Neural progenitor cell (in vitro differentiated cells): ENCODE measurements at regions not wholly inside any gene's neighbourhood (a gene's known extent, or its start where the extent isn't known, plus 50 kb on each side); places are given as distances from the start of the nearest gene placed in this dataset.
A peak's percentile ranks its signal among the peaks of the same experiment; 100 is the strongest.

Experiments used
- DNase-seq: peaks from one replicate; pipeline ENCODE4 v3.0.0-alpha.2; 2016; ENCODE audit warnings: low spot score
- H2AFZ ChIP-seq: fragments of 200-600 bp; sonication (generic); replicated peaks from 2 replicates; pipeline ENCODE4 v1.6.1; 2016; ENCODE audit warnings: antibody characterized with exemption
- H3F3A ChIP-seq: fragments of 200-600 bp; sonication (generic); 2 replicates; pipeline ENCODE4 v1.6.1; 2016; ENCODE audit warnings: antibody characterized with exemption, low read depth
- H3K27ac ChIP-seq: fragments of 200-600 bp; sonication (generic); 2 replicates; pipeline ENCODE4 v1.5.1; 2016; ENCODE audit warnings: mild to moderate bottlenecking
- H3K27me3 ChIP-seq: fragments of 200-600 bp; sonication (generic); 2 replicates; pipeline ENCODE4 v1.6.1; 2016; ENCODE audit warnings: mild to moderate bottlenecking, moderate library complexity
- H3K36me3 ChIP-seq: fragments of 200-600 bp; sonication (generic); 2 replicates; pipeline ENCODE4 v1.5.1; 2016
- H3K4me1 ChIP-seq: fragments of 200-600 bp; sonication (generic); 2 replicates; pipeline ENCODE4 v1.6.1; 2016; ENCODE audit warnings: mixed run types
- H3K4me2 ChIP-seq: fragments of 200-600 bp; sonication (generic); 2 replicates; pipeline ENCODE4 v1.6.1; 2016
- H3K4me3 ChIP-seq: fragments of 200-600 bp; sonication (generic); 2 replicates; pipeline ENCODE4 v1.5.1; 2016
- H3K79me2 ChIP-seq: fragments of 200-600 bp; sonication (generic); 2 replicates; pipeline ENCODE4 v1.6.1; 2016; ENCODE audit warnings: low read depth
- H3K9ac ChIP-seq: fragments of 200-600 bp; sonication (generic); 2 replicates; pipeline ENCODE4 v1.6.1; 2016
- H3K9me3 ChIP-seq: fragments of 200-600 bp; sonication (generic); 2 replicates; pipeline ENCODE4 v1.5.1; 2016; ENCODE audit warnings: low read depth
- H4K20me1 ChIP-seq: fragments of 200-600 bp; sonication (generic); 2 replicates; pipeline ENCODE4 v1.6.1; 2016; ENCODE audit warnings: low read depth
- H3K27ac Mint-ChIP-seq: 3 replicates; pipeline ENCODE4 v1.8.0; 2021; ENCODE audit warnings: mixed read lengths
- H3K27me3 Mint-ChIP-seq: 2 replicates; pipeline ENCODE4 v1.8.0; 2022; ENCODE audit warnings: low read depth, mild to moderate bottlenecking, inconsistent platforms, moderate library complexity, mixed read lengths; ENCODE audit not compliant: insufficient read depth
- H3K36me3 Mint-ChIP-seq: 3 replicates; pipeline ENCODE4 v1.8.0; 2021; ENCODE audit warnings: mixed read lengths
- H3K4me1 Mint-ChIP-seq: 3 replicates; pipeline ENCODE4 v1.8.0; 2021; ENCODE audit warnings: mixed read lengths
- H3K4me3 Mint-ChIP-seq: 3 replicates; pipeline ENCODE4 v1.8.0; 2021; ENCODE audit warnings: mild to moderate bottlenecking, moderate library complexity, mixed read lengths
- H3K9me3 Mint-ChIP-seq: 3 replicates; pipeline ENCODE4 v1.8.0; 2020; ENCODE audit warnings: mixed read lengths
- CTCF ChIP-seq: fragments of 200-600 bp; sonication (generic); IDR thresholded peaks from 2 replicates; pipeline ENCODE4 v1.5.1; 2017; ENCODE audit warnings: antibody characterized with exemption, mild to moderate bottlenecking
- EZH2 ChIP-seq: fragments of 200-600 bp; sonication (generic); IDR thresholded peaks from 2 replicates; pipeline ENCODE4 v1.6.1; 2017; ENCODE audit warnings: antibody characterized with exemption, mild to moderate bottlenecking, moderate library complexity
- EZH2phosphoT487 ChIP-seq: fragments of 200-600 bp; sonication (generic); IDR thresholded peaks from 2 replicates; pipeline ENCODE4 v1.6.1; 2017; ENCODE audit warnings: antibody characterized with exemption

- H3K36me3 Mint-ChIP-seq = no peaks in the 10 kb centered on the region
- H3K4me1 Mint-ChIP-seq = peaks cover 8% of the 10 kb centered on the region
- Histone ChIP-seq H2AFZ (no peak overlapping the region), H3K4me3 (no peak overlapping the region), H3K36me3 (peaks cover 7% of the 10 kb centered on the region), H3K9ac (no peak overlapping the region), H3K4me2 (no peak overlapping the region), H4K20me1 (no peaks in the 10 kb centered on the region), H3F3A (no peaks in the 10 kb centered on the region), H3K9me3 (peaks cover 10% of the 10 kb centered on the region), H3K27me3 (no peaks in the 10 kb centered on the region), H3K4me1 (no peaks in the 10 kb centered on the region), H3K79me2 (no peaks in the 10 kb centered on the region), H3K27ac (no peak overlapping the region)
- H3K4me3 Mint-ChIP-seq = no peak overlapping the region
- peaks cover 11% of the 10 kb centered on the region for H3K27me3 Mint-ChIP-seq
- DNase-seq = no peak
- no peak overlapping the region for H3K27ac Mint-ChIP-seq
- no peak for TF ChIP-seq EZH2phosphoT487
- no peak for TF ChIP-seq CTCF
- TF ChIP-seq EZH2 = no peak
- H3K9me3 Mint-ChIP-seq = peaks cover 17% of the 10 kb centered on the region
These were observed 134.2 kb upstream of the FGGY start for GRCh38 chr1:59162665-59163064.

- Histone ChIP-seq H4K20me1 (no peaks in the 10 kb centered on the region), H2AFZ (no peak overlapping the region), H3F3A (no peaks in the 10 kb centered on the region), H3K9me3 (peaks cover 2% of the 10 kb centered on the region), H3K4me3 (no peak overlapping the region), H3K4me1 (no peaks in the 10 kb centered on the region), H3K9ac (no peak overlapping the region), H3K27ac (no peak overlapping the region), H3K79me2 (no peaks in the 10 kb centered on the region), H3K36me3 (peaks cover 3% of the 10 kb centered on the region), H3K27me3 (no peaks in the 10 kb centered on the region), H3K4me2 (no peak overlapping the region)
- H3K27ac Mint-ChIP-seq = peak overlapping the region; percentile 66
- peaks cover 13% of the 10 kb centered on the region for H3K9me3 Mint-ChIP-seq
- H3K27me3 Mint-ChIP-seq = peaks cover 9% of the 10 kb centered on the region
- peaks cover 8% of the 10 kb centered on the region for H3K4me1 Mint-ChIP-seq
- DNase-seq = no peak
- H3K4me3 Mint-ChIP-seq = no peak overlapping the region
- no peaks in the 10 kb centered on the region for H3K36me3 Mint-ChIP-seq
- TF ChIP-seq EZH2 = no peak
- no peak for TF ChIP-seq EZH2phosphoT487
- TF ChIP-seq CTCF = no peak
These were observed 133.4 kb upstream of the FGGY start for GRCh38 chr1:59163268-59164092.

- H3K4me1 Mint-ChIP-seq = peaks cover 8% of the 10 kb centered on the region
- Histone ChIP-seq H3K27me3 (no peaks in the 10 kb centered on the region), H2AFZ (no peak overlapping the region), H3K4me1 (no peaks in the 10 kb centered on the region), H3K27ac (no peak overlapping the region), H3K36me3 (no peaks in the 10 kb centered on the region), H4K20me1 (no peaks in the 10 kb centered on the region), H3K4me2 (no peak overlapping the region), H3K79me2 (no peaks in the 10 kb centered on the region), H3K4me3 (no peak overlapping the region), H3K9me3 (no peaks in the 10 kb centered on the region), H3F3A (no peaks in the 10 kb centered on the region), H3K9ac (no peak overlapping the region)
- H3K27me3 Mint-ChIP-seq = peaks cover 9% of the 10 kb centered on the region
- H3K4me3 Mint-ChIP-seq = no peak overlapping the region
- peaks cover 9% of the 10 kb centered on the region for H3K9me3 Mint-ChIP-seq
- H3K27ac Mint-ChIP-seq = peak overlapping the region; percentile 85
- H3K36me3 Mint-ChIP-seq = no peaks in the 10 kb centered on the region
- TF ChIP-seq EZH2 (no peak), EZH2phosphoT487 (no peak), CTCF (no peak)
- DNase-seq = no peak
These were observed 132.5 kb upstream of the FGGY start for GRCh38 chr1:59164371-59164770.
